HG03159 (cell line): ENCODE measurements at regions not wholly inside any gene's neighbourhood (a gene's known extent, or its start where the extent isn't known, plus 50 kb on each side); places are given as distances from the start of the nearest gene placed in this dataset.
A peak's percentile ranks its signal among the peaks of the same experiment; 100 is the strongest.

Experiments
- ATAC-seq: cut with Tn5 transposase; IDR thresholded peaks from one replicate; pipeline ENCODE4 v1.9.1; 2021; ENCODE audit warnings: mild to moderate bottlenecking, moderate library complexity; ENCODE audit not compliant: unreplicated experiment

- no peak for ATAC-seq
Observed at GRCh38 chr1:9179463-9180110, 50.7 kb upstream of the GPR157 start.

DNA sequence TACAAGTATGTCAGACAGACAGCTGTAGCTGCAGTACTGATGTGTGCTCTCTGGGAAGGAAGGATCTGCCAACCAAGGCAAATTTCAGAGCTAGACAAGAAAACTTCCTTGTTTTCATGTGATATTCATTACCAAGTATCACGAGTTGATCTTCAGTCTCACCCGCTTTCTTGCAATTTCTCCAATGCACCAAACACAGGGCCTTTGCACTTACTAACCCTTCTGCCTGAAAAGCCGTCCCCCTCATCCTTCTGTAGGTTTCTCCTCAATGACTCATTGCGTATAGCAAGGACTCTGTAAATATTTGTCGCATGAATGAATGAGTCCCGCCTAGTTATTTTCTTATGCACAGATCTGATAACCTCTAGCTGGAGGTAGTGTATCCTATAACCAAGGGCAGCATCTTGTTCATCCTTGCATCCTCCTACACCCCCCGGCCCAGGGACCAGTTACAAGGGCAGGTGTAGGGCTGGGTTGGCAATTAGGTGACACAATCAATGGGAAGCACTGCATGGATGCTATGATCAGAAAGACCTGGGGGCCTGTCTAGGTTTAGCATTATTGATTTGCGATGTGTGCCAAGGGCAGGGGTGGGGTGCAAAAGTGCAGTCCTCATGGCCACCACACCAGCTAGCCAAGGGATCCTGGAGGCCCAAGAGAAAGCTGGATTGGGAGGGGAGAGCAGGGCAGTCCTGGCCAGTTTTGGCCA, 51.4 kb upstream of the GPR157 start:
- ATAC-seq, result no peak

DNA sequence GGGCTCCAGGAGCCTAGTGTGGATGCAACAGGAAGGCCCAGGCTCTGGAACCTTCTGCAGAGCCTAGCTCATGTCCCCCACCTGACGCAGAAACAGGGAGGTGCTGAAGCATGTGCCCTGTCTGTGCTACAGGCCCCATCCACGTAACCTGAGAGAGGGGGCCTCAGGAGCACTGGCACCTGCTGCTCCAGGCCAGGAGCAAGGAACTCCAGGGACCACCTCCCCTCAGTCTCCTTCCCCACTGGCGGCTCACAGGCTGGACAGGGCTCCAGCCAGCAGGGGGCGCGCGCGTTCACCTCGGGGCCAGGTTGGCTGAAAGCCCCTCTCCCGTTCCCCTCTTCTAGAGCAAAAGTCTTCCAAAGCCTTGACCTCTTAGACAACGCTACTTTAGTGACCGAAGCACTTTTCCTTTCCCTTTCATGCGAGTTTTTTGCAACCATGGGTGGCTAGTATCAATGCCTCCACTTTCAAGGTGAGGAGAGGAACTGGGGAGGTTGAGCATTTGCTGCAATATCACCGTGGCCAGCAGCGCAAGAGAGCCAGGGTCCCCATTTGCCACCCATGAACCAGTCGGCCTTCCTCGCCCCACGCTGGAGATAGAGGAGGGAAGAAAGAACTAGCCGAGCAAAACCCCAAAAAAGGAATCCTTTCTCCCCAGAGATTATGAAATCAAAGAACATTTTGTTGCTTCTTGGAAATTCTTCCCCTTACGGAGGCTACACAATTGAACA, 52.4 kb upstream of the GPR157 start:
- peak; percentile 41 for ATAC-seq

DNA sequence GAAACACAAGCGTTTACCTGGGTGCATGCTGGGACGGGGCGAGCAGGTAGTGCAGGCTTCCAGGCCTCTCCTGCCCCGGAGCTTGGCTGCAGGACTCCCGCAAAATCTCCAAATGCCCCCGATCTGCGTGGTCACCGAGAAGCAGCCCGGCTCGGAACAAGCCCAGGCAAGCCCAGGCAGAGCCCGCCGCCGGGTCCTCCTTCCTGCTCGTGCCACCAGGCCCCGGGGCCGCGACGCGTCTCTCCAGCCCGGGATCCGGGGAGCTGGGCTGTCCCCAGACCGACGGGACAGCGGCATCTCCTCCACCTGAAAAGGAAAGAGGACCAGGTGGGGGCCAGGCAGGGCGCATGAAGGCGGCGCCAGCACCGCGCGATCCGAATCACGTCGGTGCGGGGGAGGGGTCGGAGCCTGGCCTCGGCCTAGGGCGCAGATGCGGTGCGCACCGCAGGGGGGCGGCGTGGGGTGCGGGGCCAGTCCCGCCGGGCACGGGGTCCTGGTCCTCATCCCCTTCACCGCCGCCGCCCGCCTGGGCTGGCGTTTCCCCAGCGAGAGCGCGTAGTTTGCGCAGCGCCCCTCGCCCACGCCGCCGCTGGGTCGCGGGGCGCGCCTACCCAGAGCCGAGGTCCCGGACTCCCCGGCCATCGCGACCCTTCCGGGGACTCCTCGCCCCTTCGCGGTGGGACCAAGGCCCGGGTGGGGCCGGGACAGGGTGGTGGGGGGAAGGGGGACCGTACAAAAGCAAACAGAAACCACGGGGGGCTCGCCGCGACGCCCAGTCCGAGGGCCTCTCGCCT, 52.4 kb upstream of the H6PD start:
- ATAC-seq, result no peak

- no peak for ATAC-seq
Observed at GRCh38 chr1:9182784-9183257, 51.8 kb upstream of the H6PD start.

DNA sequence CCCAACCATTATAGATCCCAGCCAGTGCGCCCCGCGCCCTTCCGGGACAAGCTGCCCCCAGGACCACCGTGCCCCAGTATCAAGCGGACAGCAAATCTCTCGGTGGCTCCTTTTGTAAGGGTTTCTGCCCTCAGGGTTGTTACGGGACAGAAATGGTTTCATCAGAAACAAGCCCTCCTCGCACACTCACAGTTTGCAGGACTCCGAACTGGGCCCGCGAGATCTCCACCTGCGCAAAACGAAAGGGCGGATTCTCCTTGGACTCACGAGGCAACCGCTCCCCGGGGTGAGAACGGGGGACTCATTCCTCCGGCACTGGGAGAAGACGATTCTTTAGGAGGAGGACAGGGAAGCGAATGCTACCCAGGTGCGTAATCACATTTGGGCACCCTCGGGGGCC, 51.1 kb upstream of the H6PD start:
- no peak for ATAC-seq

- no peak for ATAC-seq
Observed at GRCh38 chr1:9183898-9184297, 50.7 kb upstream of the H6PD start.

DNA sequence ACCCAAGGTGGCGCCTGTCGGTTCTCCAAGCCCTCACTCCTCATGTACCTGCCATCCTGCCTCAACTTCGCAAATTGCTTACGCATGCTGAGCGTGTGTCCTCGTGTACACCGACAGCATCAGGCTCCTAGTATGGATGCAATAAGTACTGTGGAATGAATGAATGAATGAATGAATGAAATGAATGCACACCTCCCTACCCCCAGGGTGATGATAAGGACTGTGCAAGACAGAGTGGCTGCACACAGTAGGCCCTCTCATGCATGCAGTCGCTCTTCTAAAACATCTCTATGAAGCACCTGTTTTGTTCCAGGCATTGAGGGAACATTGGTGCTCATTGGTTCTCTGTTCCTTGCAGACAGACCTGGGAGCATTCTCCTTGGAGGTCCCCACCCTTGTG, 49.8 kb upstream of the H6PD start:
- ATAC-seq, result no peak
